GM18861 (cell line): ENCODE measurements at regions not wholly inside any gene's neighbourhood (a gene's known extent, or its start where the extent isn't known, plus 50 kb on each side); places are given as distances from the start of the nearest gene placed in this dataset.

Source experiments
- ATAC-seq: cut with Tn5 transposase; IDR thresholded peaks from one replicate; pipeline ENCODE4 v1.9.1; 2021; ENCODE audit not compliant: unreplicated experiment

- no peak for ATAC-seq
These were observed 72.0 kb upstream of the GPRIN3 start for GRCh38 chr4:89379511-89380044.

GRCh38 chr4:89373394-89373793 lies 65.8 kb upstream of the GPRIN3 start:
- ATAC-seq: no peak

- ATAC-seq: no peak
These were observed 64.0 kb upstream of the GPRIN3 start for GRCh38 chr4:89371614-89372013.

GRCh38 chr4:89369581-89369980 lies 62.0 kb upstream of the GPRIN3 start:
- no peak for ATAC-seq

GRCh38 chr4:89368861-89369260 lies 61.3 kb upstream of the GPRIN3 start:
- no peak for ATAC-seq

- no peak for ATAC-seq
These were observed 58.2 kb upstream of the GPRIN3 start for GRCh38 chr4:89365776-89366175.

- no peak for ATAC-seq
These were observed 57.8 kb upstream of the GPRIN3 start for GRCh38 chr4:89365375-89365774.

- no peak for ATAC-seq
These were observed 56.9 kb upstream of the GPRIN3 start for GRCh38 chr4:89364541-89364940.

GRCh38 chr4:89363786-89364185 lies 56.2 kb upstream of the GPRIN3 start:
- ATAC-seq: no peak

GRCh38 chr4:89358935-89359638 lies 51.5 kb upstream of the GPRIN3 start:
- no peak for ATAC-seq

- no peak for ATAC-seq
These were observed 50.2 kb upstream of the GPRIN3 start for GRCh38 chr4:89357787-89358186.
